Tibial artery (tissue), 4 donors: ENCODE measurements at regions not wholly inside any gene's neighbourhood (a gene's known extent, or its start where the extent isn't known, plus 50 kb on each side); places are given as distances from the start of the nearest gene placed in this dataset.

Experiments
- DNase-seq, 2 donors: peaks; one replicate each; pipeline ENCODE4 v3.0.0-alpha.2; 2019
- H3K27ac ChIP-seq, 2 donors: fragments of 200-600 bp; sonication (generic) in 1 of 2; 1 replicate in 1 of 2; 2 replicates in 1 of 2; pipeline ENCODE4 v1.5.1; 2018 to 2019; ENCODE audit warnings: mild to moderate bottlenecking in 1 of 2
- H3K27me3 ChIP-seq, 2 donors: fragments of 200-600 bp; sonication (generic) in 1 of 2; one replicate each; pipeline versions ENCODE4 v1.5.1 to v1.6.0; 2016 to 2019
- H3K36me3 ChIP-seq, 3 donors: fragments of 200-600 bp; sonication (generic) in 2 of 3; one replicate each; pipeline ENCODE4 v1.5.1; 2016 to 2019; ENCODE audit warnings: mild to moderate bottlenecking in 2 of 3
- H3K4me1 ChIP-seq, 4 donors: fragments of 200-600 bp; sonication (generic) in 2 of 4; 1 replicate in 3 of 4; 2 replicates in 1 of 4; pipeline ENCODE4 v1.5.1; 2016 to 2019
- H3K4me3 ChIP-seq, 2 donors: fragments of 200-600 bp; sonication (generic) in 1 of 2; 1 replicate in 1 of 2; 2 replicates in 1 of 2; pipeline ENCODE4 v1.5.1; 2018 to 2019; ENCODE audit warnings: mild to moderate bottlenecking in 2 of 2
- H3K9me3 ChIP-seq, 3 donors: fragments of 200-600 bp; sonication (generic) in 1 of 3; one replicate each; pipeline ENCODE4 v1.5.1; 2016 to 2019
- CTCF ChIP-seq, 2 experiments: fragments of 200-600 bp in 1 of 2; fragments of 450-650 bp in 1 of 2; IDR thresholded peaks; one replicate each; pipeline ENCODE4 v1.5.1; 2017 to 2019; ENCODE audit warnings: antibody characterized with exemption in 2 of 2, mild to moderate bottlenecking in 1 of 2, moderate library complexity in 1 of 2
- intact Hi-C: fragments of 100-400 bp; cut with DNase I; formaldehyde crosslinking; loops from one replicate; pipeline ENCODE4 v1.15.0; 2023; ENCODE audit warnings: low total_unique reads

DNA sequence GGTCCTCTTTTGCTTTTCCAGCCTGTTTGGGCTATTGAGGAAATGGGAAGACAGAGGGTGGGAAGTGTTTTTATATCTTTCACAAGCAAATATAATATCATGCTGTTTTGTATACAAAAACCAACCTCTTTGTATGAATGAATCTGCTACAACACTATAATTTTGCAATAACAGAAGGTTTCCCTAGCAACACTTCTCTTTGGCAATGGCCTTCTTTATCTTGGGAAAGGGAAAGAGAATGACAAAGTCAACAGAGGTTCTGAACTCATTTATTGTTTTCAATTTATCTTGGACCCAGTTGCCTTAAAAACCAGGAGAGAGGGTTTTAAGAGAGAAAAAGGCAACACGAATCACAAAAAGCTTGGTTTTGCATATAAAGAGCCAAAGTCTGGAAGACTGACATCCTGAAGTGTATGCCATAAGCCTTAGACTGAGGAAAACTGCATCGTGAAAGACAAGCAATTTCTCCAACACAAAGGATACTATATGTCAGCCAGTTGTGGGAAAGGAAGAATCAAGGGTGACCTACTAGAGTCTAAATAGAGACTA is 121.8 kb upstream of the FAM241A start:
- no peak overlapping the region for H3K27ac ChIP-seq
- H3K9me3 ChIP-seq = no peaks in the 10 kb centered on the region
- H3K4me1 ChIP-seq = no peaks in the 10 kb centered on the region
- H3K4me3 ChIP-seq = no peak overlapping the region
- no peaks in the 10 kb centered on the region for H3K27me3 ChIP-seq
- H3K36me3 ChIP-seq = no peaks in the 10 kb centered on the region
- intact Hi-C loops = no loop called here
- DNase-seq = no peak
- no peak for TF ChIP-seq CTCF (IDR thresholded peaks at IDR 0.05)

- Histone ChIP-seq H3K9me3 (no peaks in the 10 kb centered on the region), H3K27ac (no peak overlapping the region), H3K36me3 (no peaks in the 10 kb centered on the region), H3K27me3 (no peaks in the 10 kb centered on the region), H3K4me3 (no peak overlapping the region), H3K4me1 (no peaks in the 10 kb centered on the region)
- no peak for TF ChIP-seq CTCF (IDR thresholded peaks at IDR 0.05)
- no peak for DNase-seq
- intact Hi-C loops = no loop called here
Measured at GRCh38 chr4:112026058-112026457, 119.2 kb upstream of the FAM241A start.

- Histone ChIP-seq H3K27me3 (peaks cover 0 to 7% of the 10 kb centered on the region in 2 donors), H3K4me1 (no peaks in the 10 kb centered on the region), H3K36me3 (no peaks in the 10 kb centered on the region), H3K4me3 (no peak overlapping the region), H3K9me3 (no peaks in the 10 kb centered on the region), H3K27ac (no peak overlapping the region)
- DNase-seq = no peak
- intact Hi-C loops = no loop called here
- TF ChIP-seq CTCF (IDR thresholded peaks at IDR 0.05) = no peak
Measured at GRCh38 chr4:112029771-112030171, 115.5 kb upstream of the FAM241A start.

GRCh38 chr4:112031712-112032328 is 113.4 kb upstream of the FAM241A start:
- no peak for DNase-seq
- peaks cover 0 to 7% of the 10 kb centered on the region in 2 donors for H3K27me3 ChIP-seq
- no peaks in the 10 kb centered on the region for H3K4me1 ChIP-seq

GRCh38 chr4:112036886-112037285 is 108.4 kb upstream of the FAM241A start:
- Histone ChIP-seq H3K4me3 (no peak overlapping the region), H3K4me1 (no peaks in the 10 kb centered on the region), H3K27me3 (peaks cover 0 to 7% of the 10 kb centered on the region in 2 donors), H3K27ac (no peak overlapping the region), H3K9me3 (no peaks in the 10 kb centered on the region), H3K36me3 (no peaks in the 10 kb centered on the region)
- TF ChIP-seq CTCF (IDR thresholded peaks at IDR 0.05) = no peak
- intact Hi-C loops = no loop called here
- DNase-seq = no peak

More at GRCh38 chr4:112031712-112032328, 113.4 kb upstream of the FAM241A start:
- Histone ChIP-seq H3K27ac (no peak overlapping the region), H3K36me3 (no peaks in the 10 kb centered on the region), H3K4me3 (no peak overlapping the region), H3K9me3 (no peaks in the 10 kb centered on the region)
- TF ChIP-seq CTCF (IDR thresholded peaks at IDR 0.05) = peak; percentile 38 to 41
- intact Hi-C loops = no loop called here
